Vagina (tissue), 2 donors: ENCODE measurements at regions not wholly inside any gene's neighbourhood (a gene's known extent, or its start where the extent isn't known, plus 50 kb on each side); places are given as distances from the start of the nearest gene placed in this dataset.

Experiments
- DNase-seq, 2 donors: peaks; one replicate each; pipeline ENCODE4 v3.0.0-alpha.2; 2017; ENCODE audit errors: extremely low spot score in 2 of 2
- H3K27ac ChIP-seq: fragments of 200-600 bp; sonication (generic); one replicate; pipeline ENCODE4 v1.5.1; 2019
- H3K27me3 ChIP-seq: fragments of 200-600 bp; sonication (generic); one replicate; pipeline ENCODE4 v1.5.1; 2019
- H3K36me3 ChIP-seq, 2 donors: fragments of 200-600 bp; sonication (generic); one replicate each; pipeline ENCODE4 v1.5.1; 2017 to 2019
- H3K4me1 ChIP-seq: fragments of 200-600 bp; sonication (generic); one replicate; pipeline ENCODE4 v1.5.1; 2019
- H3K4me3 ChIP-seq, 2 donors: fragments of 200-600 bp; sonication (generic); 1 replicate in 1 of 2; 2 replicates in 1 of 2; pipeline ENCODE4 v1.5.1; 2016 to 2019
- H3K9me3 ChIP-seq: fragments of 200-600 bp; sonication (generic); one replicate; pipeline ENCODE4 v1.5.1; 2019
- CTCF ChIP-seq, 3 experiments: fragments of 450-650 bp in 2 of 3; fragments of 200-600 bp in 1 of 3; sonication (generic) in 1 of 3; IDR thresholded peaks; one replicate each; pipeline ENCODE4 v1.5.1; 2017 to 2019; ENCODE audit warnings: antibody characterized with exemption in 3 of 3, mild to moderate bottlenecking in 2 of 3, moderate library complexity in 2 of 3
- POLR2A ChIP-seq, 2 donors: fragments of 450-650 bp; IDR thresholded peaks; one replicate each; pipeline ENCODE4 v1.6.1; 2017; ENCODE audit warnings: antibody characterized with exemption in 2 of 2, mild to moderate bottlenecking in 2 of 2, moderate library complexity in 2 of 2
- POLR2AphosphoS5 ChIP-seq, 2 donors: sonication (generic); formaldehyde crosslinking; IDR thresholded peaks; one replicate each; pipeline ENCODE4 v1.9.0; 2017; ENCODE audit warnings: antibody characterized with exemption in 2 of 2, mild to moderate bottlenecking in 2 of 2, low read depth in 1 of 2; ENCODE audit not compliant: insufficient read depth in 1 of 2
- intact Hi-C: fragments of 100-400 bp; cut with DNase I; formaldehyde crosslinking; loops from one replicate; pipeline ENCODE4 v1.15.1; 2023

DNA sequence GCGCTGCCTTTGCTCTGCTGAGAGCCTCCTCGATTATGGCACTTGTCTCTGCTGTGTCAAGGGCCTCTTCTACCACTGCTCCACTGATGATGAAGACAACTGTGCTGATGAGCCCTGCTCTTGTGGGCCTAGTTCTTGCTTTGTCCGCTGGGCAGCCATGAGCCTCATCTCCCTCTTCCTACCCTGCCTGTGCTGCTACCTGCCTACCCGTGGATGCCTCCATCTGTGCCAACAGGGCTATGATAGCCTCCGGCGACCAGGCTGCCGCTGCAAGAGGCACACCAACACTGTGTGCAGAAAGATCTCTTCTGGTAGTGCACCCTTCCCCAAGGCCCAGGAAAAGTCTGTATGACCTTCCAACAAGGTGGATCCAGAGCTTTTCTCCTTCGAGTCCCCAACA, 106.8 kb upstream of the VAMP7 start:
- no peak overlapping the region for H3K4me3 ChIP-seq
- H3K36me3 ChIP-seq, result no peaks in the 10 kb centered on the region
- TF ChIP-seq POLR2A (IDR thresholded peaks at IDR 0.05) (no peak), CTCF (IDR thresholded peaks at IDR 0.05) (no peak), POLR2AphosphoS5 (IDR thresholded peaks at IDR 0.05; ENCODE audit: insufficient read depth in 1 of 2, low read depth in 1 of 2) (no peak)
- H3K27ac ChIP-seq, result no peak overlapping the region
- intact Hi-C loops, result no loop called here
- H3K27me3 ChIP-seq, result no peaks in the 10 kb centered on the region
- no peak for DNase-seq
- no peaks in the 10 kb centered on the region for H3K9me3 ChIP-seq
- H3K4me1 ChIP-seq, result no peaks in the 10 kb centered on the region

DNA sequence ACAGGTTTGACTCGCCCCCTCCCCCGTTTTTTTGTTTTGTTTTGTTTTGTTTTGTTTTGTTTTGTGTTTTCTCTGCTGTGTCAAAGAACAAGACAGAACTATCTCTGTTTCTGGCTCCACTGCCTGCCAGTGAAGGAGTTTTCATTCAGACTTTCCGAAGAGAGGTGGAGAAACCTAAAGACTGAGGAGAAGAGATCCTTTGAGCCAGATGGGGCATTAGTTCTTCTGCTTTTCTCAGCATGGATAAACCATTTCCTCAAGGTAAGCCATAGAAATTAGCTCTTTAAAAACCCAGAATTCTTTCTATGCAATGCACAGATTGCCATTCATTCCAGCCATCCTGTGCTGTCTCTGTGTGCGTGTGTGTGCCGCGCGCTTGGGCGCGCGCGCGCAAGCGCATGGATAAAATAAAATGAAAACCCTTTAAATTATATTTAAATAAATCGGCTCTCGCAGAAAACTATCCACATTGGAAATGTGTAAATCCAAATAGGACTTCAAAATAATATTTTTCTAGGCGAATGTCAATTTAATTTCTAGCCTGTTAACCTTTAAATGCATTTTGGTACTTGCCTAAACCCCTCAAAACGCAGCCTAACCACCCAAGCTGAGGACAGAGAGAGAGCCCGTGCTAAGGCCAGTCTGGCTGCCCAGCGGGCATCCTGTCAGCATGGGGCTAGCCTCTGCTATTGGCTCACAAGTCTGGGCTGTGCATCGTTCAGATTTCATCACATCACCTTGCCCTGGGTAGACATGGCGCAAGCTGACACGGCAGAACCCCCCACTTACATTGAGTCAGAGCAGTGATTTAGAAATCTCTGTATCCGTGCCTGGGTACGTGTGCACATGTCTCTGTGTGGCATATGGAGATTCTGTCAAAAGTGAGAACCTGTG, 113.0 kb upstream of the VAMP7 start:
- intact Hi-C loops, result no loop called here
- H3K4me3 ChIP-seq, result peak overlapping the region; percentile 33 to 36
- H3K36me3 ChIP-seq, result no peaks in the 10 kb centered on the region
- H3K27ac ChIP-seq, result no peak overlapping the region
- no peaks in the 10 kb centered on the region for H3K9me3 ChIP-seq
- H3K4me1 ChIP-seq, result no peaks in the 10 kb centered on the region
- no peak for TF ChIP-seq POLR2AphosphoS5 (IDR thresholded peaks at IDR 0.05; ENCODE audit: insufficient read depth in 1 of 2, low read depth in 1 of 2)
- TF ChIP-seq POLR2A (IDR thresholded peaks at IDR 0.05), result no peak
- TF ChIP-seq CTCF (IDR thresholded peaks at IDR 0.05), result no peak
- H3K27me3 ChIP-seq, result no peaks in the 10 kb centered on the region
- no peak for DNase-seq

GRCh38 chrX:155767051-155767875, 113.9 kb upstream of the VAMP7 start:
- Histone ChIP-seq H3K4me3 (peak overlapping the region; percentile 33 to 36), H3K27ac (peak overlapping the region; percentile 38), H3K9me3 (no peaks in the 10 kb centered on the region), H3K27me3 (no peaks in the 10 kb centered on the region), H3K36me3 (no peaks in the 10 kb centered on the region), H3K4me1 (no peaks in the 10 kb centered on the region)
- no peak for DNase-seq
- no peak for TF ChIP-seq CTCF (IDR thresholded peaks at IDR 0.05)
- TF ChIP-seq POLR2A (IDR thresholded peaks at IDR 0.05), result no peak
- no peak for TF ChIP-seq POLR2AphosphoS5 (IDR thresholded peaks at IDR 0.05; ENCODE audit: insufficient read depth in 1 of 2, low read depth in 1 of 2)
- intact Hi-C loops, result no loop called here

DNA sequence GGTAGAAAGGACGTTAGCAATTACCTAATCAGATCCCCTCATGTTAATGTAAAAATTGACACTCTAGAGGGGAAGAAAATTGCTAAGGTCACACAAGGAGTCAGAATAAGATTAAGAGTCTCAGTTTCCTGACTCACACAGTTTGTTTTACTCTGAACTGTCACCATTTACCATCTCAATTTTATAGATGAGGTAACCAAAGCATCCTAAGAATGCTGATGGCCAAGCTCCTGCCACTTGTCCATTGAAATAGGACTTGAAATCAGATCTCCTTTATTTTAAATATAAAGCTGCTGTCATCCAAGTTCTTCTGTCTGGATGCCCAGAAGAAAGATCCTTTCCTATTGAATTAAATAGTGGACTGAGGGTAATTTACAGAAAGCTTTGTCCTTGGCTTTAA, 114.8 kb upstream of the VAMP7 start:
- no peaks in the 10 kb centered on the region for H3K27me3 ChIP-seq
- no peak for DNase-seq
- intact Hi-C loops, result no loop called here
- H3K36me3 ChIP-seq, result no peaks in the 10 kb centered on the region
- H3K9me3 ChIP-seq, result no peaks in the 10 kb centered on the region
- TF ChIP-seq CTCF (IDR thresholded peaks at IDR 0.05), result no peak
- TF ChIP-seq POLR2AphosphoS5 (IDR thresholded peaks at IDR 0.05; ENCODE audit: insufficient read depth in 1 of 2, low read depth in 1 of 2), result no peak
- TF ChIP-seq POLR2A (IDR thresholded peaks at IDR 0.05), result no peak
- H3K4me1 ChIP-seq, result no peaks in the 10 kb centered on the region
- no peak overlapping the region for H3K27ac ChIP-seq
- no peak overlapping the region for H3K4me3 ChIP-seq
